ENCODE measurements at regions not wholly inside any gene's neighbourhood (a gene's known extent, or its start where the extent isn't known, plus 50 kb on each side); places are given as distances from the start of the nearest gene placed in this dataset.

GRCh38 chr15:39127151-39127790, 453.6 kb upstream of the THBS1 start:
- Histone ChIP-seq H3K36me3 (replicated peaks in 1 of 2; ENCODE audit: control insufficient read depth in 1 of 2, insufficient read depth in 2 of 2, low read length in 1 of 2) (no peaks in the 10 kb centered on the region), H3K4me3 (ENCODE audit: low read depth in 2 of 2, low read length in 1 of 2) (no peak overlapping the region), H3K9me2 (no peaks in the 10 kb centered on the region), H3K27me3 (ENCODE audit: insufficient read depth) (no peaks in the 10 kb centered on the region), H3K4me2 (peak overlapping the region; percentile 58; the same call in 1 of the 2 replicates), H3K79me2 (ENCODE audit: insufficient read depth) (no peaks in the 10 kb centered on the region), H3K9me3 (no peaks in the 10 kb centered on the region), H3K9ac (peak overlapping the region; percentile 69), H3K27ac (ENCODE audit: low read depth in 2 of 2, low read length in 1 of 2) (peak overlapping the region; percentile 77 to 97), H3K4me1 (ENCODE audit: control insufficient read depth in 1 of 2, insufficient read depth in 2 of 2, low read depth in 1 of 2, low read length in 1 of 2) (peaks cover 3 to 37% of the 10 kb centered on the region in 2 experiments), H3F3A (replicated peaks; ENCODE audit: insufficient read depth) (peaks cover 41% of the 10 kb centered on the region), H2AFZ (ENCODE audit: low read depth) (no peak overlapping the region), H4K20me1 (ENCODE audit: insufficient read depth) (no peaks in the 10 kb centered on the region)
- 70% methylated on average over 2 of the region's 2 CpGs for WGBS (ENCODE audit: low lambda C conversion rate)
- DNase-seq, result no peak
- POLR2A ChIA-PET, result no interaction called here
- TF ChIP-seq JUND (IDR thresholded peaks at IDR 0.05), result no peak
- no peak for TF ChIP-seq RCOR1 (IDR thresholded peaks at IDR 0.05; ENCODE audit: low read length)
- TF ChIP-seq SMC3 (IDR thresholded peaks at IDR 0.05; ENCODE audit: low read depth, low read length), result no peak
- CTCF ChIA-PET, result interaction anchor here (1.2 to 2.9 kb wide), 5 partner anchors 420 to 630 kb away, joined by 3 to 14 read pairs (median 4); partner anchors contain the start of gene THBS1

- Histone ChIP-seq H3K4me2 (peak overlapping the region; percentile 58), H3K4me1 (ENCODE audit: control insufficient read depth in 1 of 2, insufficient read depth in 2 of 2, low read depth in 1 of 2, low read length in 1 of 2) (peaks cover 3 to 37% of the 10 kb centered on the region in 2 experiments), H3F3A (replicated peaks; ENCODE audit: insufficient read depth) (peaks cover 41% of the 10 kb centered on the region), H3K9ac (peak overlapping the region; percentile 69), H3K27ac (ENCODE audit: low read depth in 2 of 2, low read length in 1 of 2) (peak overlapping the region; percentile 77 to 97), H3K4me3 (ENCODE audit: low read depth in 2 of 2, low read length in 1 of 2) (no peak overlapping the region), H2AFZ (ENCODE audit: low read depth) (no peak overlapping the region; the same call in 1 of the 2 replicates), H3K9me2 (no peaks in the 10 kb centered on the region), H3K79me2 (ENCODE audit: insufficient read depth) (no peaks in the 10 kb centered on the region), H3K27me3 (ENCODE audit: insufficient read depth) (no peaks in the 10 kb centered on the region), H3K36me3 (replicated peaks in 1 of 2; ENCODE audit: control insufficient read depth in 1 of 2, insufficient read depth in 2 of 2, low read length in 1 of 2) (no peaks in the 10 kb centered on the region), H3K9me3 (no peaks in the 10 kb centered on the region), H4K20me1 (ENCODE audit: insufficient read depth) (no peaks in the 10 kb centered on the region)
- CTCF ChIA-PET, result interaction anchor here (1.6 to 2.9 kb wide), 2 partner anchors 452 to 629 kb away, joined by 4 to 8 read pairs; partner anchors contain the start of gene THBS1
- DNase-seq, result no peak
- POLR2A ChIA-PET, result no interaction called here
- 5% methylated on average over 2 of the region's 2 CpGs for WGBS (ENCODE audit: low lambda C conversion rate)
- TF ChIP-seq SIN3A (IDR thresholded peaks at IDR 0.05; ENCODE audit: borderline replicate concordance, low read depth, low read length), result peak; percentile 53; the same call in 1 of the 2 replicates
- peak; percentile 17; the same call in 1 of the 2 replicates for TF ChIP-seq TAF1 (IDR thresholded peaks at IDR 0.05; ENCODE audit: borderline replicate concordance, low read depth, low read length)
- TF ChIP-seq CHD2 (IDR thresholded peaks at IDR 0.05; ENCODE audit: low read length, partially characterized antibody), result no peak
- no peak; the same call in 1 of the 2 replicates for TF ChIP-seq POLR2AphosphoS5 (IDR thresholded peaks at IDR 0.05; ENCODE audit: low read depth, low read length)
- no peak for TF ChIP-seq SMC3 (IDR thresholded peaks at IDR 0.05; ENCODE audit: low read depth, low read length)
- TF ChIP-seq EP300 (IDR thresholded peaks at IDR 0.05; ENCODE audit: borderline replicate concordance in 1 of 2, low read depth in 1 of 2, low read length in 1 of 2), result peak in 1 of 2 experiments; percentile 70; a peak in 3 of 4 replicates
- peak; percentile 22; the same call in 1 of the 2 replicates for TF ChIP-seq USF1 (IDR thresholded peaks at IDR 0.05; ENCODE audit: borderline replicate concordance, low read depth)
- TF ChIP-seq ZBTB33 (IDR thresholded peaks at IDR 0.05; ENCODE audit: borderline replicate concordance, low read depth), result 0 out of 2 replicates have a peak, but pooled peaks have one; percentile 35
- no peak for TF ChIP-seq MXI1 (IDR thresholded peaks at IDR 0.05; ENCODE audit: low read depth, low read length)
- TF ChIP-seq MAX (IDR thresholded peaks at IDR 0.05; ENCODE audit: low read depth), result peak; percentile 43
- TF ChIP-seq CTCF (IDR thresholded peaks at IDR 0.05), result no peak
- peak; percentile 83 for TF ChIP-seq TEAD4 (IDR thresholded peaks at IDR 0.05; ENCODE audit: borderline replicate concordance, insufficient read depth)
- peak; percentile 86 for TF ChIP-seq JUND (IDR thresholded peaks at IDR 0.05)
- peak; percentile 82 for TF ChIP-seq PBX3 (IDR thresholded peaks at IDR 0.05)
- no peak for TF ChIP-seq FOXJ3 (CRISPR knock-in tag; IDR thresholded peaks at IDR 0.05)
- no peak for TF ChIP-seq NRF1 (IDR thresholded peaks at IDR 0.05; ENCODE audit: low read depth, low read length)
- TF ChIP-seq RFX5 (IDR thresholded peaks at IDR 0.05; ENCODE audit: low read length), result no peak
- peak; percentile 54; the same call in 1 of the 2 replicates for TF ChIP-seq MEF2A (IDR thresholded peaks at IDR 0.05; ENCODE audit: borderline replicate concordance, low read depth)
These were observed 452.8 kb upstream of the THBS1 start for GRCh38 chr15:39127925-39128617.

Measured in SK-N-SH (cell line).